ENCODE measurements at regions not wholly inside any gene's neighbourhood (a gene's known extent, or its start where the extent isn't known, plus 50 kb on each side); places are given as distances from the start of the nearest gene placed in this dataset.

DNA sequence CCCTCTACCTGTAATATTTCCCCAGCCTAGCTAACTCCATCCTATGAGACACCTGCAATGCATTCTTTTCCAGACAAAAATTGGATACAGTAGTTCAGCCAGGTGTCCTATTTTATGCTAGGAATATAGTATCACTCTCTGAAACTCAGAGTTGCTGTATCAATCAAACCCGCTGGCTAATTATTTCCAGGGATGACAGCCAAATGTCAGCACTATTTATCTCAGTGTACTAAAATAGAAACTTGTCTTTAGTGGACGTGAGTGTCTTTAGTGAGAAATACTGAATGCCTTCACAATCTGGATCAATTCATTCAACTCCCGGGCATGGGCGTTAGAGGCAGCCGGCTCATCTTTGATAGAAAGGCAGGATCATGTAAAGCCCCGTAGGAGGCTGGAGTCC, 196.2 kb downstream of the RBM46 start:
- H3K4me1 ChIP-seq (ENCODE audit: low read length) = peaks cover 2% of the 10 kb centered on the region; the same call in 1 of the 2 replicates
- H3K27ac ChIP-seq (ENCODE audit: low read length) = no peak overlapping the region
- TF ChIP-seq EZH2phosphoT487 (IDR thresholded peaks at IDR 0.05; ENCODE audit: low read depth) = no peak
- TF ChIP-seq, protein P1, sequence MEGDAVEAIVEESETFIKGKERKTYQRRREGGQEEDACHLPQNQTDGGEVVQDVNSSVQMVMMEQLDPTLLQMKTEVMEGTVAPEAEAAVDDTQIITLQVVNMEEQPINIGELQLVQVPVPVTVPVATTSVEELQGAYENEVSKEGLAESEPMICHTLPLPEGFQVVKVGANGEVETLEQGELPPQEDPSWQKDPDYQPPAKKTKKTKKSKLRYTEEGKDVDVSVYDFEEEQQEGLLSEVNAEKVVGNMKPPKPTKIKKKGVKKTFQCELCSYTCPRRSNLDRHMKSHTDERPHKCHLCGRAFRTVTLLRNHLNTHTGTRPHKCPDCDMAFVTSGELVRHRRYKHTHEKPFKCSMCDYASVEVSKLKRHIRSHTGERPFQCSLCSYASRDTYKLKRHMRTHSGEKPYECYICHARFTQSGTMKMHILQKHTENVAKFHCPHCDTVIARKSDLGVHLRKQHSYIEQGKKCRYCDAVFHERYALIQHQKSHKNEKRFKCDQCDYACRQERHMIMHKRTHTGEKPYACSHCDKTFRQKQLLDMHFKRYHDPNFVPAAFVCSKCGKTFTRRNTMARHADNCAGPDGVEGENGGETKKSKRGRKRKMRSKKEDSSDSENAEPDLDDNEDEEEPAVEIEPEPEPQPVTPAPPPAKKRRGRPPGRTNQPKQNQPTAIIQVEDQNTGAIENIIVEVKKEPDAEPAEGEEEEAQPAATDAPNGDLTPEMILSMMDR (IDR thresholded peaks at IDR 0.05; ENCODE audit: low read depth, low read length) = no peak
- no peak overlapping the region for H3K4me3 ChIP-seq (ENCODE audit: low read length)
- H3K9ac ChIP-seq (ENCODE audit: low read length) = no peak overlapping the region
- H2AFZ ChIP-seq (ENCODE audit: low read depth, low read length) = no peak overlapping the region
- H3K36me3 ChIP-seq (replicated peaks; ENCODE audit: low read depth, low read length) = no peaks in the 10 kb centered on the region
- H3K9me3 ChIP-seq (ENCODE audit: insufficient read depth, low read length) = no peaks in the 10 kb centered on the region; the same call in 1 of the 2 replicates
- no peaks in the 10 kb centered on the region for H3K79me2 ChIP-seq (ENCODE audit: low read length)
- no peak overlapping the region for H3K4me2 ChIP-seq (ENCODE audit: low read length)
- no peaks in the 10 kb centered on the region for H4K20me1 ChIP-seq (ENCODE audit: insufficient read depth, low read length)
- H3K27me3 ChIP-seq (ENCODE audit: low read depth, low read length) = no peaks in the 10 kb centered on the region

DNA sequence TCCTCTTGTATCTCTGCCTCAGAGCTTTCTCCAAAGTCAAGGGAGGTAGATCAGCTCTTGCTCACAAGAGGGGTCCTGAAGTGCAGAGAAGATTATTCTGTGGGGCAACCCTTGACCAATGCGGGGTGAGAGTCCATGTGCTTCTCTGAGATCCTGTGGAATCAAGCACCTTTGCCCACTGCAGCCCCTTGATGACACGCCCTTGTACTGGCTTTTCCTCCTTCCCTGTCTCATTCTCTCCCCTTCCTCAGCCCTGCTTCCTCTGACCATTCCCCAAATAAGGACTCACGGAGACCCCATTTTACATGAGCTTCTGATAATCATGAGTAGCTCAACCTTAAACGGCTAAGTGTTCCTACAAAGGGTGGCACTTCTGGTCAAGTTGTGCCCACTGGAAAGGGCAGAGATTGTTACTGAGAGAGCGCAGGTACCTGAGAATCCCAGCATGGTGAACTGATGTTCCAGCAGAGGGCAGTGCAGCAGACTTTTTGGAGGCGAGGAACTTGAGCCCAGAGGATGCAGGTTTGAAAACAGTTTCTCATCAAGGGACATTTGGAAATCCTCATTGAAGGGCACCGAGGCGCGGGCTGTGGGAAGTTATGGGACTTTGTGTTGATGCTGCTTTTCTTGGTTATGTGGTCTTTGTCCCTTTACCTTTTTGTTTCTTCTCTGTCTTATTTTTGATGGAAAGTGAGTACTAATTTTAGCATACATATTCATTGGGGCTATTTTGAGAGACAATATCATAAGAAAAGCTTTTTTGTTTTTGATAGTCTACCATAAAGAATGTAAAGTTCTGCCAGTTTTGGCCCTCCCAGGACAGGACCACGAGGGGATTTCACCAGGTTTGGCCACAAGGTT, 201.3 kb downstream of the RBM46 start:
- H3K79me2 ChIP-seq (ENCODE audit: low read length) = no peaks in the 10 kb centered on the region
- H3K4me2 ChIP-seq (ENCODE audit: low read length) = peak overlapping the region; percentile 66
- H2AFZ ChIP-seq (ENCODE audit: low read depth, low read length) = peak overlapping the region; percentile 80
- H3K27me3 ChIP-seq (ENCODE audit: low read depth, low read length) = no peaks in the 10 kb centered on the region
- H3K4me1 ChIP-seq (ENCODE audit: low read length) = peaks cover 18% of the 10 kb centered on the region
- no peaks in the 10 kb centered on the region; the same call in 1 of the 2 replicates for H3K9me3 ChIP-seq (ENCODE audit: insufficient read depth, low read length)
- TF ChIP-seq, protein P1 (IDR thresholded peaks at IDR 0.05; ENCODE audit: low read depth, low read length) = peak; percentile 97
- TF ChIP-seq EZH2phosphoT487 (IDR thresholded peaks at IDR 0.05; ENCODE audit: low read depth) = no peak
- H3K9ac ChIP-seq (ENCODE audit: low read length) = no peak overlapping the region
- no peaks in the 10 kb centered on the region for H4K20me1 ChIP-seq (ENCODE audit: insufficient read depth, low read length)
- H3K4me3 ChIP-seq (ENCODE audit: low read length) = peak overlapping the region; percentile 53
- H3K27ac ChIP-seq (ENCODE audit: low read length) = no peak overlapping the region
- H3K36me3 ChIP-seq (replicated peaks; ENCODE audit: low read depth, low read length) = no peaks in the 10 kb centered on the region

DNA sequence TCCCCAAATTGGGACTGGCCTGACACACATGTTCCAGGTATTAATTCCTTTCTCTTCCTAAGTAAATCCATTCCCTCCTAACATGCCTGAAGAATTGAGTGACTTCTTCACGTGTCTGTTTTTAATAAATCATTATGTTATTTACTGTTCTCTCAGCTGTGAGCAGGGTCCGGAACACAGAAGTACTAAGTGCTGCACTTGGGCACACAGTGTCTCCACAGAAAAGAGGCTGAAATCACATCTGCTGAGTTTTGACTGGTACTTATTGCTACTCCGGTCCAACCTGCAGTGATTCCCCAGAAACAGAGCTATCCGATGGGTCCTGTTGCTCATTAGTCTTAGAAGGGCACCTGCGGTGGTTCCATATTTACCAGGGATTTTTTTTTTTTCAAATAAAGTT, 202.6 kb downstream of the RBM46 start:
- peak overlapping the region; percentile 68 for H3K4me2 ChIP-seq (ENCODE audit: low read length)
- H3K36me3 ChIP-seq (replicated peaks; ENCODE audit: low read depth, low read length) = no peaks in the 10 kb centered on the region
- H3K9ac ChIP-seq (ENCODE audit: low read length) = 0 out of 2 replicates have a peak overlapping the region, but pooled peaks have one; percentile 5
- TF ChIP-seq, protein P1 (IDR thresholded peaks at IDR 0.05; ENCODE audit: low read depth, low read length) = no peak
- no peak for TF ChIP-seq EZH2phosphoT487 (IDR thresholded peaks at IDR 0.05; ENCODE audit: low read depth)
- H3K9me3 ChIP-seq (ENCODE audit: insufficient read depth, low read length) = no peaks in the 10 kb centered on the region; the same call in 1 of the 2 replicates
- peaks cover 18% of the 10 kb centered on the region for H3K4me1 ChIP-seq (ENCODE audit: low read length)
- no peak overlapping the region for H2AFZ ChIP-seq (ENCODE audit: low read depth, low read length)
- no peaks in the 10 kb centered on the region for H3K27me3 ChIP-seq (ENCODE audit: low read depth, low read length)
- peak overlapping the region; percentile 48 for H3K4me3 ChIP-seq (ENCODE audit: low read length)
- no peaks in the 10 kb centered on the region for H4K20me1 ChIP-seq (ENCODE audit: insufficient read depth, low read length)
- H3K27ac ChIP-seq (ENCODE audit: low read length) = no peak overlapping the region
- no peaks in the 10 kb centered on the region for H3K79me2 ChIP-seq (ENCODE audit: low read length)

DNA sequence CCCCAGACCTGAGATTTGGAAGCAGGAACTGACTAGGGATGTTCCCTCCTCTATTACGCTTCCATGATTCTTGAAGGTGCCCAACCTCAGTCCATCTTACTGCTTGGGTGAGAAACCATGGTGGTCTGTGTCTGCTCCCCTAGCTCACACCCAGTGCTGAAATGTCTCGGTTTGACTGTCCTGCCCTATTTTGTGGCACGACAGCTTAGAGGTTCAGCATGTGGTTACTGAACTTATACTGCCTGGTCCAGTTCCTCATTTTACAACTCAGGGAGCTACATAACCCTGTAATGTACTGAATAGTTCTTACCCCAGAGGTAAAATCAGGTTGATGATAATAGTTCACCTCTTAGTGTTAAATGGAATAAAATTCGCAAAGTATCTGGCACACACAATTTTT, 203.1 kb downstream of the RBM46 start:
- H2AFZ ChIP-seq (ENCODE audit: low read depth, low read length) = no peak overlapping the region
- peak overlapping the region; percentile 68 for H3K4me2 ChIP-seq (ENCODE audit: low read length)
- H3K4me1 ChIP-seq (ENCODE audit: low read length) = peaks cover 18% of the 10 kb centered on the region
- no peaks in the 10 kb centered on the region for H3K79me2 ChIP-seq (ENCODE audit: low read length)
- no peaks in the 10 kb centered on the region for H4K20me1 ChIP-seq (ENCODE audit: insufficient read depth, low read length)
- no peak overlapping the region for H3K27ac ChIP-seq (ENCODE audit: low read length)
- H3K9me3 ChIP-seq (ENCODE audit: insufficient read depth, low read length) = no peaks in the 10 kb centered on the region; the same call in 1 of the 2 replicates
- peak overlapping the region; percentile 48 for H3K4me3 ChIP-seq (ENCODE audit: low read length)
- no peak for TF ChIP-seq EZH2phosphoT487 (IDR thresholded peaks at IDR 0.05; ENCODE audit: low read depth)
- TF ChIP-seq, protein P1 (IDR thresholded peaks at IDR 0.05; ENCODE audit: low read depth, low read length) = no peak
- H3K9ac ChIP-seq (ENCODE audit: low read length) = 0 out of 2 replicates have a peak overlapping the region, but pooled peaks have one; percentile 5
- H3K36me3 ChIP-seq (replicated peaks; ENCODE audit: low read depth, low read length) = no peaks in the 10 kb centered on the region
- no peaks in the 10 kb centered on the region for H3K27me3 ChIP-seq (ENCODE audit: low read depth, low read length)
